ENCODE measurements at regions not wholly inside any gene's neighbourhood (a gene's known extent, or its start where the extent isn't known, plus 50 kb on each side); places are given as distances from the start of the nearest gene placed in this dataset.

DNA sequence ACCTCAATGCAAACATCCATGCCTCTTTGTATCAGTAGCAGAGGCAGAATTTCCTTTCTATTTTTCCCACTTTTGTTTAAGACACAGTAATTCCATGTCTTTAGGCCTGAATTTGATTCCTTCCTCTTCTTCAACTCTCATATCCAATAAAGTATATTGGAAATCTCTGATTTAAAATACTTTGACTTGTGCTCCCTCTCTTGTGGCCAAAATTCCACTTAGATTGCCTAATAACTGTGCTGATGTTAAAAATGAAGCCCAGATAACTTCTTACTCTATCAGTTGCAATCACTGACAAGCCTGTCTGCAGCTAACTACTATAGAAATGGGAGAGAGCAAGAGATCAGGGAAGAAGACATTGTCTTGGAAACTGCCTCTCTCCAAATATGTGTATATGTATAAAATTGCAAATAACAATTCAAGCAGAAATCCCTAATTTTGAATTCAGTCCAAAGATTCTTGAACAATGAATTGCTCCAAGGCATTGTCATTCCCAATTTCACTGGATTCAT lies 163.5 kb upstream of the SPIN4 start:
- no peak for DNase-seq (ENCODE audit: low spot score)
- Histone ChIP-seq H3K4me1 (ENCODE audit: control insufficient read depth in 4 of 4, insufficient read depth in 4 of 4, low read length in 3 of 4) (no peaks in the 10 kb centered on the region), H3K27ac (ENCODE audit: low read depth in 1 of 2, low read length in 2 of 2) (no peak overlapping the region), H3K4me3 (ENCODE audit: low read depth in 1 of 3, low read length in 3 of 3) (no peak overlapping the region), H3K36me3 (ENCODE audit: control insufficient read depth in 4 of 4, insufficient read depth in 3 of 4, low read depth in 1 of 4, low read length in 3 of 4) (no peaks in the 10 kb centered on the region), H3K27me3 (ENCODE audit: control insufficient read depth in 4 of 4, insufficient read depth in 4 of 4, low read length in 3 of 4) (no peaks in the 10 kb centered on the region), H3K9me3 (ENCODE audit: control insufficient read depth in 4 of 4, low read length in 3 of 4) (no peaks in the 10 kb centered on the region), H3K9ac (ENCODE audit: low read depth in 1 of 2, low read length in 2 of 2) (no peak overlapping the region)
- TF ChIP-seq EGR1 (IDR thresholded peaks at IDR 0.05; ENCODE audit: low read depth in 2 of 2) = no peak
- TF ChIP-seq JUND (IDR thresholded peaks at IDR 0.05) = no peak
- no peak for TF ChIP-seq SP1 (IDR thresholded peaks at IDR 0.05)
- TF ChIP-seq, protein P1, sequence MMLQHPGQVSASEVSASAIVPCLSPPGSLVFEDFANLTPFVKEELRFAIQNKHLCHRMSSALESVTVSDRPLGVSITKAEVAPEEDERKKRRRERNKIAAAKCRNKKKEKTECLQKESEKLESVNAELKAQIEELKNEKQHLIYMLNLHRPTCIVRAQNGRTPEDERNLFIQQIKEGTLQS (IDR thresholded peaks at IDR 0.05) = no peak
- no peak for TF ChIP-seq RXRA (IDR thresholded peaks at IDR 0.05)
- TF ChIP-seq FOXA2 (IDR thresholded peaks at IDR 0.05) = no peak
- no peak for TF ChIP-seq RAD21 (IDR thresholded peaks at IDR 0.05)
- TF ChIP-seq, protein P2, sequence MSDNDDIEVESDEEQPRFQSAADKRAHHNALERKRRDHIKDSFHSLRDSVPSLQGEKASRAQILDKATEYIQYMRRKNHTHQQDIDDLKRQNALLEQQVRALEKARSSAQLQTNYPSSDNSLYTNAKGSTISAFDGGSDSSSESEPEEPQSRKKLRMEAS (IDR thresholded peaks at IDR 0.05) = no peak

DNA sequence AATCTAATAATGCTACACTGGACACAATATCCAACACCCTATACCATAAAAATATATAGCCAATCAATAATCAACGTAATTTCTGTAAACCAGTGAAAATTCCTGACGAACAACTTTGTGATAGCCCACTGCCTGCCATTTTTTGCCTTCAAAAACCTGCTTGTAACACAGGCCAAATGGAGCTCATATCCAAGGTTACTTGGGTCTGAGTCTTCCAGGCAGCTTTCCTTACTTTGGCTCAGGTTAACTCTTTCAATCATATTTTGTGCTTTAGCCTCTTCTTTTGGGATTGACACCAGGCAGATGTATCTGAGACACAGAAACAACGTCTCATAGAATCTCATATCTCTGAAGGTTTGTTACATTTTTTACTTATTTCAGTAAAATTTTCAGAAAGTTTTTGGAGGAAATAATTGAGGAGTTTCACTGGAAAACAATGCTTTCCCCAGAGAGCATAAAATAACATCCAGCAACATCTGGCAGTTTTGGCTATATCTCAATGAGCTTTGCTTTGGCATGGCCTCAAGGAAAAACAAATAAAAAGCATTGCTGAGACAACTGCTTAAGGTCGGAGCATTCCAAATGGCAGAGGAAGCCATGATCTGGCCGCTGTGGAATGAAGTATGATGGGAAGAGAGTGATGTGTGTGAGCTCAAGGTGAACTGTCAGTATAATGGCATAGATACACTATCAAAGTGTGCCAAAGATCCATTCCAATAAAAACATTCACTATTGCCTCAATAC lies 162.9 kb upstream of the SPIN4 start:
- no peak overlapping the region for H3K9ac ChIP-seq (ENCODE audit: low read depth in 1 of 2, low read length in 2 of 2)
- no peak overlapping the region for H3K4me3 ChIP-seq (ENCODE audit: low read depth in 1 of 3, low read length in 3 of 3)
- H3K9me3 ChIP-seq (ENCODE audit: control insufficient read depth in 4 of 4, low read length in 3 of 4) = no peaks in the 10 kb centered on the region
- no peaks in the 10 kb centered on the region for H3K4me1 ChIP-seq (ENCODE audit: control insufficient read depth in 4 of 4, insufficient read depth in 4 of 4, low read length in 3 of 4)
- H3K27me3 ChIP-seq (ENCODE audit: control insufficient read depth in 4 of 4, insufficient read depth in 4 of 4, low read length in 3 of 4) = no peaks in the 10 kb centered on the region
- 63% methylated on average over 5 of the region's 5 CpGs for WGBS
- no peaks in the 10 kb centered on the region for H3K36me3 ChIP-seq (ENCODE audit: control insufficient read depth in 4 of 4, insufficient read depth in 3 of 4, low read depth in 1 of 4, low read length in 3 of 4)
- DNase-seq (ENCODE audit: low spot score) = no peak
- no peak for TF ChIP-seq JUND (IDR thresholded peaks at IDR 0.05)
- TF ChIP-seq RXRA (IDR thresholded peaks at IDR 0.05) = no peak
- TF ChIP-seq, protein P3, sequence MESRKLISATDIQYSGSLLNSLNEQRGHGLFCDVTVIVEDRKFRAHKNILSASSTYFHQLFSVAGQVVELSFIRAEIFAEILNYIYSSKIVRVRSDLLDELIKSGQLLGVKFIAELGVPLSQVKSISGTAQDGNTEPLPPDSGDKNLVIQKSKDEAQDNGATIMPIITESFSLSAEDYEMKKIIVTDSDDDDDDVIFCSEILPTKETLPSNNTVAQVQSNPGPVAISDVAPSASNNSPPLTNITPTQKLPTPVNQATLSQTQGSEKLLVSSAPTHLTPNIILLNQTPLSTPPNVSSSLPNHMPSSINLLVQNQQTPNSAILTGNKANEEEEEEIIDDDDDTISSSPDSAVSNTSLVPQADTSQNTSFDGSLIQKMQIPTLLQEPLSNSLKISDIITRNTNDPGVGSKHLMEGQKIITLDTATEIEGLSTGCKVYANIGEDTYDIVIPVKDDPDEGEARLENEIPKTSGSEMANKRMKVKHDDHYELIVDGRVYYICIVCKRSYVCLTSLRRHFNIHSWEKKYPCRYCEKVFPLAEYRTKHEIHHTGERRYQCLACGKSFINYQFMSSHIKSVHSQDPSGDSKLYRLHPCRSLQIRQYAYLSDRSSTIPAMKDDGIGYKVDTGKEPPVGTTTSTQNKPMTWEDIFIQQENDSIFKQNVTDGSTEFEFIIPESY (IDR thresholded peaks at IDR 0.05) = no peak
- TF ChIP-seq YY1 (IDR thresholded peaks at IDR 0.05) = peak; percentile 50
- TF ChIP-seq, protein P2 (IDR thresholded peaks at IDR 0.05) = no peak
- H3K27ac ChIP-seq (ENCODE audit: low read depth in 1 of 2, low read length in 2 of 2) = no peak overlapping the region

DNA sequence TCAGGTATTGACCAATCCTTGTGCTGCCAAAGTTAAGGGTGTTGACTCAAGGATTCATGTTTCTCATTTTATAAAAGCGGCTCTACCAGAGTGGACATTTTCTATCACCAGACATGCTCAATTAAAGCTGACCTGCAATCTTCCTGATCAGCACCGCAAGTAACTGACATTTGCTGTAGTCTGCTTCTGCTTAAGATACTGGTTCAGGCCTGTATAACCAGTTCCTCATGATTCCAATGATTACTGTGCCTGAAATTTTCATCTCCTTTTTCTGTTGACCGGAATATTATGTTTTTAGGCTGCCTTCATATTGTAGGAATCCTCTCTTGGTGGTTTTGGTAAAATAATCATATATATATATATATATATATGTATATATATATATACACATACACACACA lies 160.2 kb upstream of the SPIN4 start:
- TF ChIP-seq RXRA (IDR thresholded peaks at IDR 0.05) (no peak), RAD21 (IDR thresholded peaks at IDR 0.05) (no peak), JUND (IDR thresholded peaks at IDR 0.05) (no peak), NR2F2 (IDR thresholded peaks at IDR 0.05) (no peak), GABPA (IDR thresholded peaks at IDR 0.05 in 1 of 2, conservative IDR thresholded peaks at IDR 0.05 in 1 of 2) (no peak)
- TF ChIP-seq, protein P4, sequence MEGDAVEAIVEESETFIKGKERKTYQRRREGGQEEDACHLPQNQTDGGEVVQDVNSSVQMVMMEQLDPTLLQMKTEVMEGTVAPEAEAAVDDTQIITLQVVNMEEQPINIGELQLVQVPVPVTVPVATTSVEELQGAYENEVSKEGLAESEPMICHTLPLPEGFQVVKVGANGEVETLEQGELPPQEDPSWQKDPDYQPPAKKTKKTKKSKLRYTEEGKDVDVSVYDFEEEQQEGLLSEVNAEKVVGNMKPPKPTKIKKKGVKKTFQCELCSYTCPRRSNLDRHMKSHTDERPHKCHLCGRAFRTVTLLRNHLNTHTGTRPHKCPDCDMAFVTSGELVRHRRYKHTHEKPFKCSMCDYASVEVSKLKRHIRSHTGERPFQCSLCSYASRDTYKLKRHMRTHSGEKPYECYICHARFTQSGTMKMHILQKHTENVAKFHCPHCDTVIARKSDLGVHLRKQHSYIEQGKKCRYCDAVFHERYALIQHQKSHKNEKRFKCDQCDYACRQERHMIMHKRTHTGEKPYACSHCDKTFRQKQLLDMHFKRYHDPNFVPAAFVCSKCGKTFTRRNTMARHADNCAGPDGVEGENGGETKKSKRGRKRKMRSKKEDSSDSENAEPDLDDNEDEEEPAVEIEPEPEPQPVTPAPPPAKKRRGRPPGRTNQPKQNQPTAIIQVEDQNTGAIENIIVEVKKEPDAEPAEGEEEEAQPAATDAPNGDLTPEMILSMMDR (IDR thresholded peaks at IDR 0.05; ENCODE audit: low read depth, low read length, missing input control) = no peak
- TF ChIP-seq, protein P3 (IDR thresholded peaks at IDR 0.05) = no peak
- TF ChIP-seq, protein P2 (IDR thresholded peaks at IDR 0.05) = no peak
- no peak for DNase-seq (ENCODE audit: low spot score)
- Histone ChIP-seq H3K9ac (ENCODE audit: low read depth in 1 of 2, low read length in 2 of 2) (no peak overlapping the region), H3K9me3 (ENCODE audit: control insufficient read depth in 4 of 4, low read length in 3 of 4) (no peaks in the 10 kb centered on the region), H3K36me3 (ENCODE audit: control insufficient read depth in 4 of 4, insufficient read depth in 3 of 4, low read depth in 1 of 4, low read length in 3 of 4) (no peaks in the 10 kb centered on the region), H3K4me1 (ENCODE audit: control insufficient read depth in 4 of 4, insufficient read depth in 4 of 4, low read length in 3 of 4) (no peaks in the 10 kb centered on the region), H3K27ac (ENCODE audit: low read depth in 1 of 2, low read length in 2 of 2) (no peak overlapping the region), H3K4me3 (ENCODE audit: low read depth in 1 of 3, low read length in 3 of 3) (no peak overlapping the region), H3K27me3 (ENCODE audit: control insufficient read depth in 4 of 4, insufficient read depth in 4 of 4, low read length in 3 of 4) (no peaks in the 10 kb centered on the region)
- WGBS = 100% methylated on average over 3 of the region's 3 CpGs

Data from liver (tissue), 8 donors.